Adrenal gland (tissue), 9 donors: ENCODE measurements at regions not wholly inside any gene's neighbourhood (a gene's known extent, or its start where the extent isn't known, plus 50 kb on each side); places are given as distances from the start of the nearest gene placed in this dataset.

Experiments used
- DNase-seq, 7 donors: peaks; one replicate each; pipeline ENCODE4 v3.0.0-alpha.2; 2019 to 2020
- H3K27ac ChIP-seq, 5 donors: fragments of 200-600 bp; sonication (generic) in 4 of 5; 1 replicate in 3 of 5; 2 replicates in 2 of 5; pipeline versions ENCODE4 v1.5.1 to v1.8.0; 2016 to 2020; ENCODE audit warnings: mild to moderate bottlenecking in 1 of 5
- H3K27me3 ChIP-seq: fragments of 200-600 bp; 2 replicates; pipeline ENCODE4 v1.8.0; 2021
- H3K36me3 ChIP-seq, 2 donors: fragments of 200-600 bp; replicated peaks in 1 of 2; 1 replicate in 1 of 2; 2 replicates in 1 of 2; pipeline versions ENCODE4 v1.5.1 to v1.8.0; 2018 to 2022
- H3K4me1 ChIP-seq, 2 donors: fragments of 200-600 bp; replicated peaks in 1 of 2; 1 replicate in 1 of 2; 2 replicates in 1 of 2; pipeline versions ENCODE4 v1.5.1 to v1.8.0; 2018 to 2021
- H3K4me3 ChIP-seq, 4 donors: fragments of 200-600 bp; sonication (generic) in 3 of 4; one replicate each; pipeline ENCODE4 v1.5.1; 2016 to 2018
- H3K9me3 ChIP-seq, 3 donors: fragments of 200-600 bp; sonication (generic) in 1 of 3; replicated peaks in 1 of 3; 1 replicate in 2 of 3; 2 replicates in 1 of 3; pipeline versions ENCODE4 v1.5.1 to v1.8.0; 2016 to 2021
- CTCF ChIP-seq, 6 experiments: fragments of 450-650 bp in 4 of 6; fragments of 200-600 bp in 2 of 6; sonication (generic) in 1 of 6; IDR thresholded peaks; 1 replicate in 5 of 6; 2 replicates in 1 of 6; pipeline versions ENCODE4 v1.5.1 to v1.8.0; 2016 to 2021; ENCODE audit warnings: antibody characterized with exemption in 6 of 6, mild to moderate bottlenecking in 2 of 6, moderate library complexity in 1 of 6
- POLR2A ChIP-seq, 2 donors: fragments of 450-650 bp; IDR thresholded peaks; one replicate each; pipeline ENCODE4 v1.6.1; 2017; ENCODE audit warnings: antibody characterized with exemption in 2 of 2, mild to moderate bottlenecking in 2 of 2, moderate library complexity in 1 of 2
- WGBS, 4 donors: extraction: QIAGEN DNeasy Blood & Tissue Kit in 2 of 4; methylation state at CpG; one replicate each; pipeline versions ENCODE4 v1.1.5 to v1.1.7; 2013 to 2017; 5-methylcytosine and 5-hydroxymethylcytosine counted together
- intact Hi-C, 2 donors: fragments of 100-400 bp; cut with DNase I; formaldehyde crosslinking; loops; one replicate each; pipeline versions ENCODE4 v1.14.1 to v1.15.0; 2022 to 2023
- donor health status: healthy with polysubstance abuse.
- donor health status: Bipolar disorder and iron deficiency.
- donor health status: DM: yes; HTN: yes; CAD: no.
- donor health status: DM: no; HTN: no; CAD: no.
- donor health status: DM: no; HTN: no; CAD: no.

GRCh38 chr2:33903701-33904100 is 304.6 kb upstream of the FAM98A start:
- no peaks in the 10 kb centered on the region for H3K9me3 ChIP-seq
- H3K4me1 ChIP-seq: no peaks in the 10 kb centered on the region
- 91 to 98% (median 93%) methylated on average over 8 to 21 of the region's 21 CpGs for WGBS, 4 donors
- no peak overlapping the region for H3K4me3 ChIP-seq
- DNase-seq: no peak
- no peaks in the 10 kb centered on the region for H3K27me3 ChIP-seq
- intact Hi-C loops: no loop called here
- no peak overlapping the region for H3K27ac ChIP-seq
- H3K36me3 ChIP-seq: no peaks in the 10 kb centered on the region
- no peak for TF ChIP-seq POLR2A (IDR thresholded peaks at IDR 0.05)
- no peak for TF ChIP-seq CTCF (IDR thresholded peaks at IDR 0.05)

- TF ChIP-seq CTCF (IDR thresholded peaks at IDR 0.05): no peak
- no peak for TF ChIP-seq POLR2A (IDR thresholded peaks at IDR 0.05)
- Histone ChIP-seq H3K27ac (no peak overlapping the region), H3K36me3 (no peaks in the 10 kb centered on the region), H3K4me1 (no peaks in the 10 kb centered on the region), H3K9me3 (no peaks in the 10 kb centered on the region), H3K27me3 (no peaks in the 10 kb centered on the region), H3K4me3 (no peak overlapping the region)
- intact Hi-C loops: no loop called here
- WGBS, 4 donors: 92 to 97% (median 94%) methylated on average over 10 of the region's 10 CpGs
- DNase-seq: no peak
These were observed 304.1 kb upstream of the FAM98A start for GRCh38 chr2:33903215-33903614.

- no peaks in the 10 kb centered on the region for H3K9me3 ChIP-seq
- no peaks in the 10 kb centered on the region for H3K4me1 ChIP-seq
- no peaks in the 10 kb centered on the region for H3K36me3 ChIP-seq
- no peak overlapping the region for H3K4me3 ChIP-seq
- DNase-seq: no peak
- H3K27ac ChIP-seq: no peak overlapping the region
- no peak for TF ChIP-seq POLR2A (IDR thresholded peaks at IDR 0.05)
- TF ChIP-seq CTCF (IDR thresholded peaks at IDR 0.05): no peak
- 72 to 81% (median 79%) methylated on average over 2 of the region's 2 CpGs for WGBS, 4 donors
- H3K27me3 ChIP-seq: no peaks in the 10 kb centered on the region
- intact Hi-C loops: no loop called here
These were observed 301.5 kb upstream of the FAM98A start for GRCh38 chr2:33900610-33901009.

- Histone ChIP-seq H3K4me3 (no peak overlapping the region), H3K36me3 (no peaks in the 10 kb centered on the region), H3K27me3 (no peaks in the 10 kb centered on the region), H3K9me3 (no peaks in the 10 kb centered on the region), H3K4me1 (no peaks in the 10 kb centered on the region), H3K27ac (no peak overlapping the region)
- no peak for DNase-seq
- TF ChIP-seq CTCF (IDR thresholded peaks at IDR 0.05) (no peak), POLR2A (IDR thresholded peaks at IDR 0.05) (no peak)
- intact Hi-C loops: no loop called here
- WGBS, 4 donors: 50 to 75% (median 67%) methylated on average over 1 of the region's 1 CpG
These were observed 298.6 kb upstream of the FAM98A start for GRCh38 chr2:33897741-33898140.
